IMR-90 (cell line): ENCODE measurements at regions not wholly inside any gene's neighbourhood (a gene's known extent, or its start where the extent isn't known, plus 50 kb on each side); places are given as distances from the start of the nearest gene placed in this dataset.

Source experiments
- ATAC-seq: fragments of 200-7000 bp; cut with Tn5 transposase; 2 replicates; pipeline ENCODE4 v1.9.1; 2020; ENCODE audit warnings: low read depth, mild to moderate bottlenecking, moderate library complexity
- BruUV-seq: library from RNA; stranded (reverse); fragments of 400-500 nt; replicated peaks from 2 replicates; lab custom pipeline; 2021; lab: Mats Ljungman, UMichigan
- CTCF ChIA-PET: fragments of 300-600 bp; formaldehyde crosslinking; extraction: SDS; loops from one replicate; lab custom pipeline; 2021; ENCODE audit warnings: antibody characterized with exemption; lab: Yijun Ruan, JAX
- POLR2A ChIA-PET: fragments of 300-600 bp; sonication (Branson Sonifier 250); formaldehyde crosslinking; loops from one replicate; lab custom pipeline; 2022; ENCODE audit warnings: antibody characterized with exemption; ENCODE audit not compliant: unreplicated experiment; lab: Charles Lee
- DNase-seq: peaks from one replicate; pipeline ENCODE4 v3.0.0; 2013
- H2AFZ ChIP-seq: replicated peaks from 2 replicates; pipeline ENCODE3; 2013; ENCODE audit warnings: low read length, mild to moderate bottlenecking; ENCODE audit not compliant: poor library complexity
- H2AK5ac ChIP-seq: 2 replicates; pipeline ENCODE4 v1.6.1; 2013; ENCODE audit warnings: low read depth, low read length, inconsistent platforms
- H2AK9ac ChIP-seq: replicated peaks from 2 replicates; pipeline ENCODE3; 2013; ENCODE audit warnings: mild to moderate bottlenecking, low read depth, low read length, moderate library complexity; ENCODE audit not compliant: poor library complexity
- H2BK120ac ChIP-seq: 2 replicates; pipeline ENCODE4 v1.6.1; 2013; ENCODE audit warnings: low read depth, low read length, inconsistent platforms
- H2BK15ac ChIP-seq: 3 replicates; pipeline ENCODE4 v1.6.1; 2013; ENCODE audit warnings: low read depth, low read length, inconsistent platforms
- H2BK20ac ChIP-seq: 2 replicates; pipeline ENCODE4 v1.6.1; 2013; ENCODE audit warnings: low read depth, mild to moderate bottlenecking, inconsistent platforms, low read length, moderate library complexity
- H2BK5ac ChIP-seq: 2 replicates; pipeline ENCODE4 v1.6.1; 2013; ENCODE audit warnings: mild to moderate bottlenecking, low read depth, low read length, inconsistent platforms; ENCODE audit not compliant: poor library complexity, severe bottlenecking
- H3K14ac ChIP-seq: replicated peaks from 2 replicates; pipeline ENCODE4 v1.6.1; 2013; ENCODE audit warnings: low read depth, low read length, inconsistent platforms
- H3K18ac ChIP-seq: 2 replicates; pipeline ENCODE4 v1.6.1; 2013; ENCODE audit warnings: low read depth, low read length, control low read depth
- H3K23ac ChIP-seq: 2 replicates; pipeline ENCODE4 v1.6.1; 2013; ENCODE audit warnings: low read depth, low read length, inconsistent platforms
- H3K27ac ChIP-seq: 2 replicates; pipeline ENCODE4 v1.5.1; 2013; ENCODE audit warnings: mild to moderate bottlenecking, control low read depth, low read length; ENCODE audit not compliant: insufficient read depth
- H3K27me3 ChIP-seq: 2 replicates; pipeline ENCODE4 v1.6.1; 2013; ENCODE audit warnings: low read length; ENCODE audit not compliant: control insufficient read depth, insufficient read depth
- H3K36me3 ChIP-seq: 2 replicates; pipeline ENCODE4 v1.6.1; 2013; ENCODE audit warnings: low read length, mixed read lengths; ENCODE audit not compliant: control insufficient read depth, insufficient read depth
- H3K4ac ChIP-seq: 2 replicates; pipeline ENCODE4 v1.6.1; 2013; ENCODE audit warnings: low read depth, low read length, inconsistent platforms
- H3K4me1 ChIP-seq: 2 replicates; pipeline ENCODE4 v1.6.1; 2013; ENCODE audit warnings: low read length, mixed read lengths; ENCODE audit not compliant: control insufficient read depth, insufficient read depth
- H3K4me2 ChIP-seq: 2 replicates; pipeline ENCODE4 v1.6.1; 2013; ENCODE audit warnings: low read depth, mild to moderate bottlenecking, control low read depth, low read length, moderate library complexity
- H3K4me3 ChIP-seq: 2 replicates; pipeline ENCODE4 v1.5.1; 2013; ENCODE audit warnings: low read depth, mild to moderate bottlenecking, control low read depth, low read length, moderate library complexity; ENCODE audit not compliant: insufficient read depth
- H3K56ac ChIP-seq: 2 replicates; pipeline ENCODE4 v1.6.1; 2013; ENCODE audit warnings: low read length, inconsistent platforms; ENCODE audit not compliant: insufficient read depth; ENCODE audit errors: extremely low read depth
- H3K79me1 ChIP-seq, 2 experiments: 2 replicates each; pipeline ENCODE4 v1.6.1; 2013; ENCODE audit warnings: low read length in 2 of 2, inconsistent platforms in 1 of 2, low read depth in 1 of 2
- H3K9ac ChIP-seq: 2 replicates; pipeline ENCODE4 v1.6.1; 2013; ENCODE audit warnings: low read depth, low read length, control low read depth
- H3K9me1 ChIP-seq: 2 replicates; pipeline ENCODE4 v1.6.1; 2013; ENCODE audit warnings: low read length, inconsistent platforms; ENCODE audit not compliant: insufficient read depth
- H3K9me3 ChIP-seq: 2 replicates; pipeline ENCODE4 v1.6.1; 2013; ENCODE audit warnings: low read length; ENCODE audit not compliant: control insufficient read depth, insufficient read depth
- H4K20me1 ChIP-seq: 2 replicates; pipeline ENCODE4 v1.6.1; 2013; ENCODE audit warnings: low read length, inconsistent platforms; ENCODE audit not compliant: insufficient read depth
- H4K5ac ChIP-seq: 2 replicates; pipeline ENCODE4 v1.6.1; 2013; ENCODE audit warnings: mild to moderate bottlenecking, low read depth, low read length, control low read depth
- H4K8ac ChIP-seq, 2 experiments: 2 replicates each; pipeline ENCODE4 v1.6.1; 2013; ENCODE audit warnings: low read depth in 2 of 2, low read length in 2 of 2, control low read depth in 1 of 2, inconsistent platforms in 1 of 2
- H4K91ac ChIP-seq: 2 replicates; pipeline ENCODE4 v1.6.1; 2013; ENCODE audit warnings: low read depth, low read length, inconsistent platforms; ENCODE audit not compliant: insufficient read depth
- BHLHE40 ChIP-seq: fragments of 150-350 bp; IDR thresholded peaks from 2 replicates; pipeline ENCODE4 v1.6.1; 2016; ENCODE audit warnings: mild to moderate bottlenecking, low read depth, low read length
- CEBPB ChIP-seq: IDR thresholded peaks from 2 replicates; pipeline ENCODE4 v1.6.1; 2012; ENCODE audit warnings: low read depth, low read length, improper control_type of control experiment
- FOS ChIP-seq: fragments of 150-350 bp; IDR thresholded peaks from 2 replicates; pipeline ENCODE4 v1.6.1; 2016; ENCODE audit warnings: low read depth, low read length
- MAFK ChIP-seq: IDR thresholded peaks from 2 replicates; pipeline ENCODE4 v1.6.1; 2012; ENCODE audit warnings: low read depth, low read length, improper control_type of control experiment
- MAZ ChIP-seq: IDR thresholded peaks from 2 replicates; pipeline ENCODE4 v1.6.1; 2012; ENCODE audit warnings: low read depth, mild to moderate bottlenecking, low read length, improper control_type of control experiment, moderate library complexity, borderline replicate concordance
- MXI1 ChIP-seq: IDR thresholded peaks from 2 replicates; pipeline ENCODE4 v1.6.1; 2012; ENCODE audit warnings: low read depth, mild to moderate bottlenecking, low read length, moderate library complexity, borderline replicate concordance
- NFE2L2 ChIP-seq: fragments of 150-350 bp; IDR thresholded peaks from 2 replicates; pipeline ENCODE4 v1.6.1; 2016; ENCODE audit warnings: low read depth, mild to moderate bottlenecking, low read length
- POLR2A ChIP-seq: IDR thresholded peaks from 2 replicates; pipeline ENCODE4 v1.6.1; 2012; ENCODE audit warnings: mild to moderate bottlenecking, low read depth, low read length
- RAD21 ChIP-seq: IDR thresholded peaks from 2 replicates; pipeline ENCODE4 v1.6.1; 2012; ENCODE audit warnings: low read length, improper control_type of control experiment
- RCOR1 ChIP-seq: IDR thresholded peaks from 2 replicates; pipeline ENCODE4 v1.6.1; 2012; ENCODE audit warnings: mild to moderate bottlenecking, low read length, improper control_type of control experiment; ENCODE audit not compliant: insufficient replicate concordance
- RFX5 ChIP-seq: IDR thresholded peaks from 2 replicates; pipeline ENCODE4 v1.8.0; 2012; ENCODE audit warnings: low read depth, mild to moderate bottlenecking, low read length, moderate library complexity
- SMC3 ChIP-seq: fragments of 150-350 bp; IDR thresholded peaks from 2 replicates; pipeline ENCODE4 v1.6.1; 2016; ENCODE audit warnings: low read depth, mild to moderate bottlenecking, antibody characterized with exemption, low read length, moderate library complexity
- WGBS, 2 experiments: methylation state at CpG; one replicate each; pipeline versions ENCODE4 v1.1.5 to v1.1.7; 2013; ENCODE audit warnings: missing lambda C conversion rate in 2 of 2; ENCODE audit not compliant: insufficient read length in 1 of 2; ENCODE audit errors: extremely low coverage in 2 of 2; 5-methylcytosine and 5-hydroxymethylcytosine counted together
- dilution Hi-C: fragments of 300-500 bp; cut with HindIII; formaldehyde crosslinking; loops from one replicate; pipeline ENCODE4 v1.14.3; 2018; ENCODE audit warnings: low sequenced_read_pairs; ENCODE audit not compliant: unreplicated experiment
- in situ Hi-C: fragments of 300-500 bp; cut with MboI; formaldehyde crosslinking; loops from 3 replicates; pipeline ENCODE4 v1.14.3; 2019; ENCODE audit warnings: low sequenced_read_pairs, inconsistent platforms, mixed read lengths
- intact Hi-C: fragments of 100-400 bp; cut with micrococcal nuclease; formaldehyde crosslinking; loops from 2 replicates; pipeline ENCODE4 v1.10.0; 2022
- TF ChIP-seq, protein P1 (sequence below): conservative IDR thresholded peaks from 2 replicates; pipeline ENCODE4 v1.5.1; 2012; ENCODE audit warnings: mild to moderate bottlenecking, low read depth, low read length, improper control_type of control experiment
- TF ChIP-seq, protein P2 (sequence below): fragments of 150-350 bp; IDR thresholded peaks from 2 replicates; pipeline ENCODE4 v1.6.1; 2017; ENCODE audit warnings: mild to moderate bottlenecking, antibody characterized with exemption, low read length, low read depth
- TF ChIP-seq, protein P3 (sequence below): fragments of 150-350 bp; IDR thresholded peaks from 2 replicates; pipeline ENCODE4 v1.6.1; 2016; ENCODE audit warnings: low read depth, mild to moderate bottlenecking, low read length, moderate library complexity, borderline replicate concordance

DNA sequence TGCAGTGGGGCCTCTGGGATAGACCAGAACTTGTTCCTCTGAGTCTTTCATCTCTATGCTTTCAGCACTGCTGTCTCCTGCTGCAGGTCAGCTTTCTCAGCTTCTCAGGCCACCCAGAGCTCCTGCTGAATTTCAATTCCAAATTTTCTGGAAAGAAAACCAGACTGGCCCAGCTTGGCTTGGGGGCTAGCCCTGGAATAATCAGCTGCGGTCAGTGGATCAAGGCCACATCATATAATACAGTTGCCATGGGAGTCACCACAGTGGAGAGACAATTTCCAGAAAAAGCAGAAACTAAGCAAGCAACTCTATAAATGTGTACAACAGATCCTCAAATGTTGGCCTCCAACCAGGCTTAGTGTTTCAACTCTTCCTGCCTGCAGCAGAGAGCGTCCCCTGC is 91.1 kb upstream of the SLC24A5 start:
- Histone ChIP-seq H4K8ac (no peak overlapping the region), H3K27ac (no peak overlapping the region), H3K4me1 (no peaks in the 10 kb centered on the region), H3K4me2 (no peak overlapping the region), H3K4me3 (no peak overlapping the region), H3K56ac (no peak overlapping the region), H2AK9ac (no peak overlapping the region), H3K36me3 (no peaks in the 10 kb centered on the region), H3K18ac (no peak overlapping the region), H3K9me1 (no peaks in the 10 kb centered on the region), H2BK20ac (no peak overlapping the region), H2BK5ac (no peak overlapping the region), H2AFZ (no peak overlapping the region), H4K20me1 (no peaks in the 10 kb centered on the region), H3K27me3 (peaks cover 11% of the 10 kb centered on the region), H4K5ac (no peak overlapping the region), H3K9ac (no peak overlapping the region), H4K91ac (no peak overlapping the region), H3K14ac (no peak overlapping the region), H3K9me3 (no peaks in the 10 kb centered on the region), H2BK15ac (no peak overlapping the region), H2BK120ac (no peak overlapping the region), H3K79me1 (no peaks in the 10 kb centered on the region), H3K23ac (no peak overlapping the region), H3K4ac (no peak overlapping the region), H2AK5ac (no peak overlapping the region)
- no peak for DNase-seq
- in situ Hi-C loops, result no loop called here
- dilution Hi-C loops, result no loop called here
- ChIA-PET POLR2A (no interaction called here), CTCF (no interaction called here)
- intact Hi-C loops, result no loop called here
- BruUV-seq, result no TSS peak
- 100% methylated on average over 1 of the region's 2 CpGs; no CpG with 5 or more reads in 1 of the 2 experiments for WGBS, 2 experiments
- ATAC-seq, result no peak
- TF ChIP-seq RFX5, result no peak
- TF ChIP-seq, protein P1, sequence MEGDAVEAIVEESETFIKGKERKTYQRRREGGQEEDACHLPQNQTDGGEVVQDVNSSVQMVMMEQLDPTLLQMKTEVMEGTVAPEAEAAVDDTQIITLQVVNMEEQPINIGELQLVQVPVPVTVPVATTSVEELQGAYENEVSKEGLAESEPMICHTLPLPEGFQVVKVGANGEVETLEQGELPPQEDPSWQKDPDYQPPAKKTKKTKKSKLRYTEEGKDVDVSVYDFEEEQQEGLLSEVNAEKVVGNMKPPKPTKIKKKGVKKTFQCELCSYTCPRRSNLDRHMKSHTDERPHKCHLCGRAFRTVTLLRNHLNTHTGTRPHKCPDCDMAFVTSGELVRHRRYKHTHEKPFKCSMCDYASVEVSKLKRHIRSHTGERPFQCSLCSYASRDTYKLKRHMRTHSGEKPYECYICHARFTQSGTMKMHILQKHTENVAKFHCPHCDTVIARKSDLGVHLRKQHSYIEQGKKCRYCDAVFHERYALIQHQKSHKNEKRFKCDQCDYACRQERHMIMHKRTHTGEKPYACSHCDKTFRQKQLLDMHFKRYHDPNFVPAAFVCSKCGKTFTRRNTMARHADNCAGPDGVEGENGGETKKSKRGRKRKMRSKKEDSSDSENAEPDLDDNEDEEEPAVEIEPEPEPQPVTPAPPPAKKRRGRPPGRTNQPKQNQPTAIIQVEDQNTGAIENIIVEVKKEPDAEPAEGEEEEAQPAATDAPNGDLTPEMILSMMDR, result no peak
- no peak for TF ChIP-seq MXI1
- TF ChIP-seq RAD21, result no peak
- TF ChIP-seq RCOR1, result no peak
- no peak for TF ChIP-seq MAZ
- no peak for TF ChIP-seq CEBPB
- TF ChIP-seq, protein P2, sequence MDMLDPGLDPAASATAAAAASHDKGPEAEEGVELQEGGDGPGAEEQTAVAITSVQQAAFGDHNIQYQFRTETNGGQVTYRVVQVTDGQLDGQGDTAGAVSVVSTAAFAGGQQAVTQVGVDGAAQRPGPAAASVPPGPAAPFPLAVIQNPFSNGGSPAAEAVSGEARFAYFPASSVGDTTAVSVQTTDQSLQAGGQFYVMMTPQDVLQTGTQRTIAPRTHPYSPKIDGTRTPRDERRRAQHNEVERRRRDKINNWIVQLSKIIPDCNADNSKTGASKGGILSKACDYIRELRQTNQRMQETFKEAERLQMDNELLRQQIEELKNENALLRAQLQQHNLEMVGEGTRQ, result no peak
- TF ChIP-seq FOS, result no peak
- TF ChIP-seq BHLHE40, result no peak
- TF ChIP-seq, protein P3, sequence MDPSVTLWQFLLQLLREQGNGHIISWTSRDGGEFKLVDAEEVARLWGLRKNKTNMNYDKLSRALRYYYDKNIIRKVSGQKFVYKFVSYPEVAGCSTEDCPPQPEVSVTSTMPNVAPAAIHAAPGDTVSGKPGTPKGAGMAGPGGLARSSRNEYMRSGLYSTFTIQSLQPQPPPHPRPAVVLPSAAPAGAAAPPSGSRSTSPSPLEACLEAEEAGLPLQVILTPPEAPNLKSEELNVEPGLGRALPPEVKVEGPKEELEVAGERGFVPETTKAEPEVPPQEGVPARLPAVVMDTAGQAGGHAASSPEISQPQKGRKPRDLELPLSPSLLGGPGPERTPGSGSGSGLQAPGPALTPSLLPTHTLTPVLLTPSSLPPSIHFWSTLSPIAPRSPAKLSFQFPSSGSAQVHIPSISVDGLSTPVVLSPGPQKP, result no peak
- no peak for TF ChIP-seq SMC3
- TF ChIP-seq POLR2A, result no peak
- no peak for TF ChIP-seq MAFK
- TF ChIP-seq NFE2L2, result no peak
